ENCODE measurements at regions not wholly inside any gene's neighbourhood (a gene's known extent, or its start where the extent isn't known, plus 50 kb on each side); places are given as distances from the start of the nearest gene placed in this dataset.

DNA sequence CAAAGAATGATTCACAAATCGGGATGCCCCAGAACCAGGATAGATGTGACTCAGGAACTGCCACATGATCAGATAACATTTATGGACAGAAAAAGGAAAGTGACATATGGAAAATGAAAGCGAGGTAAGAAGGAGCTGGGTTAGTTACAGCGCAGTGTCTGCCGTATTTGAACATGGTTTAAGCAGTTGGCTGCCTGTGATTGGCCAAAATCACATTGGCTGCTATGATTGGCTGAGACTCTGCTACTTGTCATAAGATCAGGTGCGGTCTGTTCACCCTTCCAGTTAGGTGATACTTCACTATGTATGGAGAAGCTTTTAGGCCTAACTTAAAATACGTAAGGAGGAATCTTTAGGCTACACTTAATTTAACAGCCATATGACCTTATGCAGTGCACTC is 322.7 kb upstream of the HAND2 start:
- TF ChIP-seq, protein P1, sequence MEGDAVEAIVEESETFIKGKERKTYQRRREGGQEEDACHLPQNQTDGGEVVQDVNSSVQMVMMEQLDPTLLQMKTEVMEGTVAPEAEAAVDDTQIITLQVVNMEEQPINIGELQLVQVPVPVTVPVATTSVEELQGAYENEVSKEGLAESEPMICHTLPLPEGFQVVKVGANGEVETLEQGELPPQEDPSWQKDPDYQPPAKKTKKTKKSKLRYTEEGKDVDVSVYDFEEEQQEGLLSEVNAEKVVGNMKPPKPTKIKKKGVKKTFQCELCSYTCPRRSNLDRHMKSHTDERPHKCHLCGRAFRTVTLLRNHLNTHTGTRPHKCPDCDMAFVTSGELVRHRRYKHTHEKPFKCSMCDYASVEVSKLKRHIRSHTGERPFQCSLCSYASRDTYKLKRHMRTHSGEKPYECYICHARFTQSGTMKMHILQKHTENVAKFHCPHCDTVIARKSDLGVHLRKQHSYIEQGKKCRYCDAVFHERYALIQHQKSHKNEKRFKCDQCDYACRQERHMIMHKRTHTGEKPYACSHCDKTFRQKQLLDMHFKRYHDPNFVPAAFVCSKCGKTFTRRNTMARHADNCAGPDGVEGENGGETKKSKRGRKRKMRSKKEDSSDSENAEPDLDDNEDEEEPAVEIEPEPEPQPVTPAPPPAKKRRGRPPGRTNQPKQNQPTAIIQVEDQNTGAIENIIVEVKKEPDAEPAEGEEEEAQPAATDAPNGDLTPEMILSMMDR (IDR thresholded peaks at IDR 0.05), result no peak
- H3K27ac ChIP-seq, result no peak overlapping the region
- DNase-seq, result no peak
- H3K4me3 ChIP-seq, result no peak overlapping the region
- H3K27me3 ChIP-seq, result no peaks in the 10 kb centered on the region
- H3K9me3 ChIP-seq, result no peaks in the 10 kb centered on the region
- intact Hi-C loops (cut with DNase I), result no loop called here
- no peaks in the 10 kb centered on the region for H3K36me3 ChIP-seq
- H3K4me1 ChIP-seq, result no peaks in the 10 kb centered on the region
- ATAC-seq, result no peak

- no peak for ATAC-seq
These were observed 315.6 kb upstream of the HAND2 start for GRCh38 chr4:173845580-173845979.

GRCh38 chr4:173839865-173840264 is 309.8 kb upstream of the HAND2 start:
- ATAC-seq, result no peak
- intact Hi-C loops (cut with DNase I), result no loop called here
- no peak for DNase-seq

More at GRCh38 chr4:173845580-173845979, 315.6 kb upstream of the HAND2 start:
- TF ChIP-seq, protein P1 (IDR thresholded peaks at IDR 0.05), result no peak
- Histone ChIP-seq H3K9me3 (peaks cover 0 to 8% of the 10 kb centered on the region in 2 donors), H3K27me3 (no peaks in the 10 kb centered on the region), H3K4me1 (no peaks in the 10 kb centered on the region), H3K27ac (no peak overlapping the region), H3K4me3 (no peak overlapping the region), H3K36me3 (no peaks in the 10 kb centered on the region)
- no peak for DNase-seq
- intact Hi-C loops (cut with DNase I), result no loop called here

DNA sequence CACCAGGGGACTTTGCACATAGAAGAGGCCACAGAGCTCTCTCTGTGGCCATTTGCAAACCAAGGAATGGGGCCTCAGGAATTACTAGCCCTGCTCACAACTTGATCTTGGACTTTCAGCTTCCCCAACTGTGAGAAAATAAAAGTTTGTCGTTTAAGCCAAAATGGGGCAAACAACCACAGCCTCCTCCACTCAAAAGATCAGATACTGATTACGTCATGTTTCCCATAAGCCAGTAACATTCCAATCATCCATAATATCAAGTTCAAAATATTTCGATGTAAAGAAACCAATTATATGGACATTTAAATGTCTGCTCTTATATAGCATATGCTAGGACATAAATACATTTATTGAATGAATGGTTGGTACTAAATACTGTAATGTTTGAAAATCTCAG is 307.5 kb upstream of the HAND2 start:
- intact Hi-C loops (cut with DNase I), result no loop called here
- TF ChIP-seq, protein P1 (IDR thresholded peaks at IDR 0.05), result no peak
- ATAC-seq (no peak), DNase-seq (no peak)
- H3K4me3 ChIP-seq, result no peak overlapping the region
- H3K36me3 ChIP-seq, result no peaks in the 10 kb centered on the region
- H3K9me3 ChIP-seq, result peaks cover 0 to 2% of the 10 kb centered on the region in 2 donors
- H3K4me1 ChIP-seq, result no peaks in the 10 kb centered on the region
- no peak overlapping the region for H3K27ac ChIP-seq
- no peaks in the 10 kb centered on the region for H3K27me3 ChIP-seq

More at GRCh38 chr4:173839865-173840264, 309.8 kb upstream of the HAND2 start:
- Histone ChIP-seq H3K4me1 (no peaks in the 10 kb centered on the region), H3K36me3 (no peaks in the 10 kb centered on the region), H3K4me3 (no peak overlapping the region), H3K27ac (no peak overlapping the region), H3K27me3 (no peaks in the 10 kb centered on the region), H3K9me3 (peaks cover 0 to 8% of the 10 kb centered on the region in 2 donors)
- TF ChIP-seq, protein P1 (IDR thresholded peaks at IDR 0.05), result no peak

GRCh38 chr4:173835903-173836302 is 305.9 kb upstream of the HAND2 start:
- no peak overlapping the region for H3K27ac ChIP-seq
- intact Hi-C loops (cut with DNase I), result no loop called here
- no peak overlapping the region for H3K4me3 ChIP-seq
- no peaks in the 10 kb centered on the region for H3K27me3 ChIP-seq
- TF ChIP-seq, protein P1 (IDR thresholded peaks at IDR 0.05), result no peak
- peak in 1 of 4 donors; percentile 33 for DNase-seq
- H3K4me1 ChIP-seq, result no peaks in the 10 kb centered on the region
- H3K36me3 ChIP-seq, result no peaks in the 10 kb centered on the region
- ATAC-seq, result peak; percentile 58
- H3K9me3 ChIP-seq, result no peaks in the 10 kb centered on the region
